Neural cell (in vitro differentiated cells): ENCODE measurements at regions not wholly inside any gene's neighbourhood (a gene's known extent, or its start where the extent isn't known, plus 50 kb on each side); places are given as distances from the start of the nearest gene placed in this dataset.

Experiments used
- CTCF ChIP-seq: fragments of 450-650 bp; IDR thresholded peaks from 2 replicates; pipeline ENCODE4 v1.5.1; 2014; ENCODE audit warnings: antibody characterized with exemption, mild to moderate bottlenecking, moderate library complexity; ENCODE audit not compliant: poor library complexity, severe bottlenecking
- EZH2 ChIP-seq: fragments of 200-600, 300-800 bp; shearing (Covaris generic), sonication (generic); IDR thresholded peaks from 2 replicates; pipeline ENCODE4 v1.6.1; 2014; ENCODE audit warnings: antibody characterized with exemption, low read length, borderline replicate concordance, mild to moderate bottlenecking; ENCODE audit not compliant: insufficient read depth, poor library complexity, severe bottlenecking
- POLR2AphosphoS5 ChIP-seq: IDR thresholded peaks from 2 replicates; pipeline ENCODE4 v1.6.1; 2012

GRCh38 chr7:46396481-46396880 is 475.4 kb upstream of the IGFBP3 start:
- TF ChIP-seq CTCF (no peak), EZH2 (no peak), POLR2AphosphoS5 (no peak)
